Panc1 (cell line): ENCODE measurements at regions not wholly inside any gene's neighbourhood (a gene's known extent, or its start where the extent isn't known, plus 50 kb on each side); places are given as distances from the start of the nearest gene placed in this dataset.

ENCODE experiments used
- ATAC-seq: fragments of 200-7000 bp; cut with Tn5 transposase; 2 replicates; pipeline ENCODE4 v1.9.1; 2020; ENCODE audit warnings: mild to moderate bottlenecking, moderate library complexity
- BruUV-seq: library from RNA; stranded (reverse); fragments of 400-500 nt; replicated peaks from 2 replicates; lab custom pipeline; 2021; lab: Mats Ljungman, UMichigan
- CTCF ChIA-PET: fragments of 300-600 bp; sonication (Branson Sonifier 250); formaldehyde crosslinking; loops from one replicate; lab custom pipeline; 2022; ENCODE audit warnings: antibody characterized with exemption; lab: Charles Lee
- POLR2A ChIA-PET: fragments of 300-600 bp; sonication (Branson Sonifier 250); formaldehyde crosslinking; loops from one replicate; lab custom pipeline; 2022; ENCODE audit warnings: antibody characterized with exemption; lab: Charles Lee
- DNase-seq: peaks from one replicate; pipeline ENCODE4 v3.0.0-alpha.2; 2010; ENCODE audit warnings: low read depth, low spot score
- H3K27ac ChIP-seq: 2 replicates; pipeline ENCODE4 v1.5.1; 2011; ENCODE audit warnings: mild to moderate bottlenecking, low read length, inconsistent platforms
- H3K27me3 ChIP-seq: fragments of 200-500 bp; sonication (Bioruptor generic); 2 replicates; pipeline ENCODE4 v1.6.0; 2014; ENCODE audit warnings: low read length, inconsistent platforms; ENCODE audit not compliant: control insufficient read depth, insufficient read depth
- H3K36me3 ChIP-seq: fragments of 200-500 bp; sonication (Bioruptor generic); 2 replicates; pipeline ENCODE4 v1.5.1; 2014; ENCODE audit warnings: inconsistent platforms, mild to moderate bottlenecking, low read length, moderate library complexity; ENCODE audit not compliant: control insufficient read depth, insufficient read depth
- H3K4me1 ChIP-seq: 2 replicates; pipeline ENCODE4 v1.5.1; 2011; ENCODE audit warnings: inconsistent platforms, mild to moderate bottlenecking, low read length, moderate library complexity; ENCODE audit not compliant: control insufficient read depth, insufficient read depth
- H3K4me3 ChIP-seq, 2 experiments: 2 replicates each; pipeline ENCODE4 v1.5.1; 2011 to 2012; ENCODE audit warnings: low read depth in 2 of 2, low read length in 2 of 2, mild to moderate bottlenecking in 2 of 2, inconsistent platforms in 1 of 2, moderate library complexity in 1 of 2
- H3K9me3 ChIP-seq: fragments of 200-500 bp; sonication (Bioruptor generic); 2 replicates; pipeline ENCODE4 v1.5.1; 2014; ENCODE audit warnings: low read depth, mild to moderate bottlenecking, inconsistent platforms, low read length, moderate library complexity; ENCODE audit not compliant: control insufficient read depth, insufficient read depth
- POLR2AphosphoS5 ChIP-seq: IDR thresholded peaks from 2 replicates; pipeline ENCODE4 v1.6.1; 2012; ENCODE audit warnings: mild to moderate bottlenecking, low read depth, low read length, moderate library complexity
- SIN3A ChIP-seq: IDR thresholded peaks from 2 replicates; pipeline ENCODE4 v1.6.1; 2012; ENCODE audit warnings: low read depth, mild to moderate bottlenecking, low read length, moderate library complexity, borderline replicate concordance; ENCODE audit not compliant: insufficient read depth
- TCF7L2 ChIP-seq: IDR thresholded peaks from 2 replicates; pipeline ENCODE4 v1.6.1; 2011; ENCODE audit warnings: mild to moderate bottlenecking, low read depth, low read length, inconsistent platforms
- in situ Hi-C: cut with HindIII; loops from 2 replicates; pipeline ENCODE4 v1.10.0; 2016; ENCODE audit warnings: low sequenced_read_pairs, low pct_unique_long_range_greater_than_20kb
- intact Hi-C: fragments of 100-400 bp; cut with micrococcal nuclease; formaldehyde crosslinking; loops from one replicate; pipeline ENCODE4 v1.10.0; 2022; ENCODE audit not compliant: unreplicated experiment
- TF ChIP-seq, protein P1 (sequence below): fragments of 450-650 bp; IDR thresholded peaks from 2 replicates; pipeline ENCODE4 v1.5.1; 2017; ENCODE audit warnings: mild to moderate bottlenecking
- TF ChIP-seq, protein P2 (sequence below), 2 experiments: IDR thresholded peaks; 2 replicates each; pipeline ENCODE4 v1.6.1; 2011 to 2012; ENCODE audit warnings: low read depth in 2 of 2, control low read depth in 1 of 2, low read length in 1 of 2, mild to moderate bottlenecking in 1 of 2, moderate library complexity in 1 of 2; ENCODE audit not compliant: insufficient read depth in 1 of 2

- TF ChIP-seq, protein P1, sequence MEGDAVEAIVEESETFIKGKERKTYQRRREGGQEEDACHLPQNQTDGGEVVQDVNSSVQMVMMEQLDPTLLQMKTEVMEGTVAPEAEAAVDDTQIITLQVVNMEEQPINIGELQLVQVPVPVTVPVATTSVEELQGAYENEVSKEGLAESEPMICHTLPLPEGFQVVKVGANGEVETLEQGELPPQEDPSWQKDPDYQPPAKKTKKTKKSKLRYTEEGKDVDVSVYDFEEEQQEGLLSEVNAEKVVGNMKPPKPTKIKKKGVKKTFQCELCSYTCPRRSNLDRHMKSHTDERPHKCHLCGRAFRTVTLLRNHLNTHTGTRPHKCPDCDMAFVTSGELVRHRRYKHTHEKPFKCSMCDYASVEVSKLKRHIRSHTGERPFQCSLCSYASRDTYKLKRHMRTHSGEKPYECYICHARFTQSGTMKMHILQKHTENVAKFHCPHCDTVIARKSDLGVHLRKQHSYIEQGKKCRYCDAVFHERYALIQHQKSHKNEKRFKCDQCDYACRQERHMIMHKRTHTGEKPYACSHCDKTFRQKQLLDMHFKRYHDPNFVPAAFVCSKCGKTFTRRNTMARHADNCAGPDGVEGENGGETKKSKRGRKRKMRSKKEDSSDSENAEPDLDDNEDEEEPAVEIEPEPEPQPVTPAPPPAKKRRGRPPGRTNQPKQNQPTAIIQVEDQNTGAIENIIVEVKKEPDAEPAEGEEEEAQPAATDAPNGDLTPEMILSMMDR, result no peak
- TF ChIP-seq SIN3A (no peak), TCF7L2 (no peak), POLR2AphosphoS5 (no peak)
- TF ChIP-seq, protein P2, sequence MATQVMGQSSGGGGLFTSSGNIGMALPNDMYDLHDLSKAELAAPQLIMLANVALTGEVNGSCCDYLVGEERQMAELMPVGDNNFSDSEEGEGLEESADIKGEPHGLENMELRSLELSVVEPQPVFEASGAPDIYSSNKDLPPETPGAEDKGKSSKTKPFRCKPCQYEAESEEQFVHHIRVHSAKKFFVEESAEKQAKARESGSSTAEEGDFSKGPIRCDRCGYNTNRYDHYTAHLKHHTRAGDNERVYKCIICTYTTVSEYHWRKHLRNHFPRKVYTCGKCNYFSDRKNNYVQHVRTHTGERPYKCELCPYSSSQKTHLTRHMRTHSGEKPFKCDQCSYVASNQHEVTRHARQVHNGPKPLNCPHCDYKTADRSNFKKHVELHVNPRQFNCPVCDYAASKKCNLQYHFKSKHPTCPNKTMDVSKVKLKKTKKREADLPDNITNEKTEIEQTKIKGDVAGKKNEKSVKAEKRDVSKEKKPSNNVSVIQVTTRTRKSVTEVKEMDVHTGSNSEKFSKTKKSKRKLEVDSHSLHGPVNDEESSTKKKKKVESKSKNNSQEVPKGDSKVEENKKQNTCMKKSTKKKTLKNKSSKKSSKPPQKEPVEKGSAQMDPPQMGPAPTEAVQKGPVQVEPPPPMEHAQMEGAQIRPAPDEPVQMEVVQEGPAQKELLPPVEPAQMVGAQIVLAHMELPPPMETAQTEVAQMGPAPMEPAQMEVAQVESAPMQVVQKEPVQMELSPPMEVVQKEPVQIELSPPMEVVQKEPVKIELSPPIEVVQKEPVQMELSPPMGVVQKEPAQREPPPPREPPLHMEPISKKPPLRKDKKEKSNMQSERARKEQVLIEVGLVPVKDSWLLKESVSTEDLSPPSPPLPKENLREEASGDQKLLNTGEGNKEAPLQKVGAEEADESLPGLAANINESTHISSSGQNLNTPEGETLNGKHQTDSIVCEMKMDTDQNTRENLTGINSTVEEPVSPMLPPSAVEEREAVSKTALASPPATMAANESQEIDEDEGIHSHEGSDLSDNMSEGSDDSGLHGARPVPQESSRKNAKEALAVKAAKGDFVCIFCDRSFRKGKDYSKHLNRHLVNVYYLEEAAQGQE (IDR thresholded peaks at IDR 0.05; ENCODE audit: insufficient read depth in 1 of 2, low read depth in 2 of 2, low read length in 1 of 2), result no peak
- ATAC-seq (no peak), DNase-seq (no peak)
- H3K36me3 ChIP-seq, result no peaks in the 10 kb centered on the region; the same call in 1 of the 2 replicates
- no peaks in the 10 kb centered on the region for H3K27me3 ChIP-seq
- intact Hi-C loops (no loop called here), in situ Hi-C loops (no loop called here)
- H3K27ac ChIP-seq, result no peak overlapping the region
- POLR2A ChIA-PET, result no interaction called here
- H3K4me3 ChIP-seq, result no peak overlapping the region
- H3K4me1 ChIP-seq, result no peaks in the 10 kb centered on the region
- CTCF ChIA-PET, result no interaction called here
- peaks cover 15% of the 10 kb centered on the region; the same call in 1 of the 2 replicates for H3K9me3 ChIP-seq
- no TSS peak for BruUV-seq
Measured at GRCh38 chr7:159329818-159330378, 185.2 kb upstream of the VIPR2 start.

DNA sequence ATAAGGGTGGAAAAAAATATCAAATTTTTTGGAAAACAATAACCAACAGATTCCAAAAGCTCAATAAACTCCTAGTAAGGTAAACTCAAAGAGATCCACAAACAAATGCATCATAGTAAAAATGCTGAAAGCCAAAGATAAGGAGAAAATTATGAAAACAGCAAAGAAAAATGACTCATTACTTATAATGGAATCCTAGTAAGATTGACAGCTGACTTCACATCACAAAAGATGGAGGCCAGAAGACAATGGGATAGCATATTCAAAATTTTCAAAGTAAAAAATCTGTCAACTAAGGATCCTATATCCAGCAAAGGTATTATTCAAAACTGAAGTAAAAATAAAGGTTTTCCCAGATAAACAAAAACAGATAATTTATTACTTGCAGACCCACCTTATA is 183.4 kb upstream of the VIPR2 start:
- ChIA-PET POLR2A (no interaction called here), CTCF (no interaction called here)
- DNase-seq, result no peak
- no peak overlapping the region for H3K4me3 ChIP-seq
- in situ Hi-C loops (no loop called here), intact Hi-C loops (no loop called here)
- no TSS peak for BruUV-seq
- no peaks in the 10 kb centered on the region for H3K27me3 ChIP-seq
- ATAC-seq, result no peak
- no peaks in the 10 kb centered on the region; the same call in 1 of the 2 replicates for H3K36me3 ChIP-seq
- H3K27ac ChIP-seq, result no peak overlapping the region
- peaks cover 15% of the 10 kb centered on the region; the same call in 1 of the 2 replicates for H3K9me3 ChIP-seq
- no peaks in the 10 kb centered on the region for H3K4me1 ChIP-seq
- TF ChIP-seq, protein P2 (IDR thresholded peaks at IDR 0.05; ENCODE audit: insufficient read depth in 1 of 2, low read depth in 2 of 2, low read length in 1 of 2), result no peak
- TF ChIP-seq SIN3A (no peak), TCF7L2 (no peak), POLR2AphosphoS5 (no peak)
- TF ChIP-seq, protein P1, result no peak
